Stimulated activated CD4-positive, alpha-beta T cell treated with anti-CD3 and anti-CD28 coated beads, Interleukin-1b, Interleukin-23, amount 100 ng/mL, for 24 hours (primary cell): ENCODE measurements at regions not wholly inside any gene's neighbourhood (a gene's known extent, or its start where the extent isn't known, plus 50 kb on each side); places are given as distances from the start of the nearest gene placed in this dataset.
"Not testable (repeated sequence)": the region's sequence is repeated elsewhere in the genome, so short reads cannot be mapped to it uniquely, and the experiment has no call there.

Source experiments
- DNase-seq, 4 experiments: peaks; one replicate each; pipeline ENCODE4 v3.0.0-alpha.2; 2020; ENCODE audit warnings: low read depth in 4 of 4, low spot score in 1 of 4

- DNase-seq, result no peak
Observed at GRCh38 chr4:63308697-63309096, 1100.6 kb downstream of the TECRL start.

GRCh38 chr4:63302792-63303191, 1106.5 kb downstream of the TECRL start:
- no peak for DNase-seq

DNA sequence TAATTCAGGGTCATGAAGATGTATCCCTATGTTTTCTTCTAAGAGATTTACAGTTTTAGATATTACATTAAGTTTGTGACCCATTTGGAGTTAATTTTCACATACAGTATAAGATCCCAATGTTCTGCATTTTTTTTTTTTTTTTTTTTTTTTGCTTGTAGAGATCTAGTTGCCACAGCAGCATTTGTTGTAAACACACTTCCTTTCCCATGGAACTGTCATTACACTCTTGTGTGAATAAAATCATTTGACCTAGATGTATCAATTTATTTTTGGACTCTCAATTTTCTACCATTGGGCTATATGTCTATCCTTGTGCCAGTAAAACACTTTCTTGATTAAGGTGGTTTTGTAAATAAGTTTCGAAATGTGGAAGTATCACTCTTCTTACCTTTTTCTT, 1107.2 kb downstream of the TECRL start:
- DNase-seq, result no peak

DNA sequence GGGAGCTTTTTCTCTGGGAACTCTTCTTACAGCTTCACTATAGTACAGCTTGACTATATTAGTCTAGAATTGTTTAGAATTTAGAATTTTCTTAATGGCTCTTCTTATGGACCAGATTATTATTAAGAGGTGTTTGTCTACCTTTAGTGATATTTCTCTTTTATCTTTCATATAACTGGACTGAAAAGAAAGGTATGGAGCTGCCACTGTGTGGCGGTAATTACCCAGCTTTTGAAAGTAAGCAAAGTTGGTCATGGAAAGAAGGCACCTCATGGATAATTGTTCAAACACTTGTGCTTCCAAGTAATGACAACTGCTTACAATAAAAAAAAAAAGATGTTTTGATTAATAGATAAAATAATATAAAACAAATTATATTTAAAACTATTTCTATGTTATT, 1112.5 kb downstream of the TECRL start:
- no peak for DNase-seq

GRCh38 chr4:63275491-63275890, 1133.8 kb downstream of the TECRL start:
- DNase-seq, result no peak

DNA sequence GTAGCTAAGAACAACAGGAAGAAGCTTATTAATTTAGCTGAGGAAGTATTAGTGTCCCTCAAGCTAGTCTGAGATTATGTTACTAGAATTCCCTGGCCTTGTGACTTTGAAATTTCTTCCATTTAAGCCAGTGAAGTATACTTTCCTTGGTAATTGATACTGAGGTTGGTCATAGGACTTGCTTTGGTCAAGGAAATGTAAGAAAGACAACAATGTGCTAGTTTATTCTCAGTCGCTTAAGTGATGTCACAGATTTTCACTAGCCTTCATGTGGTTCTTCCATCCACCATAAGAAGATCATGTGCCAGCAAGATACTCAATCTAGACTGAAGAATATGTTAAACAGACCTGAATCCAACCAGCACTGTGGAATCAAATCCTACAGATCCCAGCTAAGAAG, 1140.1 kb downstream of the TECRL start:
- no peak for DNase-seq

GRCh38 chr4:63233671-63234070, 1175.6 kb downstream of the TECRL start:
- no peak for DNase-seq

- DNase-seq, result no peak
Observed at GRCh38 chr4:63232058-63232457, 1177.2 kb downstream of the TECRL start.

DNA sequence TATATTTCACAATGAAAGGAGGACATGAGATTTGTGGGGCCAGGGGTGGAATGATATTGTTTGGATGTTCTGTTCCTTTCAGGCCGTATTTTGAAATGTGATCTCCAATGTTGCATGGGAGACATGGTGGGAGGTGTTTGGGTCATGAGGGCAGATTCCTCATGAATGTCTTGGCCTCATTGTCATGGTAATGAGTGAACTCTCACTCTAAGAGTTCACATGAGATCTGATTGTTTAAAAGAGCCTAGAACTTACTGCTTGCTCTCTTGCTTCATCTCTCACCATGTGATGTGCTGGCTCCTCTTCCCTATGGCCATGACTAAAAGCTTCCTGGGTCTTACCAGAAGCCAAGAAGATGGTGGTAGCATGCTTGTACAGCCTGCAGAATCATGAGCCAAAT, 1183.0 kb downstream of the TECRL start:
- DNase-seq, result no peak

DNA sequence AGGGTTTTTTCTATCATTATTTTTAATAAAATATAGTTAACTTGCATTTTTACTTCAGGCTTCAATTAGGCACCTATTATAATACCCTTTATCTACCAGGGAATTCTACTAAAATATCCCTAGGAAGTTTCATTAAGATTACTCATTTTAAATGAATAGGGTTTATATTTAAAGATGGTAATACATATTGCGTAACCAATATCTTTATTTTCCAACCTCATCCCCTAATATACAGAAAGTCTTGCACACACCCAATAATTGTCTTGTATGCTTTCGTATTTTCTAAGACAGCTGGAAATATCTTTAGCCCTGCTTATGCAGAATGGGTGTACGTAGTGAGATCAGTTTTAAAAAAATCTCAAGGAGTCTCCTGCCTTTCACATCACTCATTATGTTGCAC, 1186.8 kb downstream of the TECRL start:
- no peak for DNase-seq

DNA sequence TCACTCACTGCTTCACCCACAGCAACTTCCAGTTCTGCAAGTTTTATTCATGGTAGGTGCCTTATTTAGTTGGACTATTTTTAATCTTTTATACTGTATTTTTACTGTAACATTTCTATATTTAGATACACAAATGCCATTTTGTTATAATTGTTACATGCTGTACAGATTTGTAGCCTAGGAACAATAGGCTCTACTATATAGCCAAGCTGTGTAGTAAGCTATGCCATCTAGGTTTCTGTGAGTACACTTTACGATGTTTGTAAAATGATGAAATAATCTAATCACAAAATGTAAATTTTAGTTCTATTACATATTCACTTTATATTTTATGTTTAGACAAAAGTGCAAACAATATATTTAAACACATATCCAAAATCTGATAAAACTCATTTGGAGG, 1187.8 kb downstream of the TECRL start:
- DNase-seq, result no peak

DNA sequence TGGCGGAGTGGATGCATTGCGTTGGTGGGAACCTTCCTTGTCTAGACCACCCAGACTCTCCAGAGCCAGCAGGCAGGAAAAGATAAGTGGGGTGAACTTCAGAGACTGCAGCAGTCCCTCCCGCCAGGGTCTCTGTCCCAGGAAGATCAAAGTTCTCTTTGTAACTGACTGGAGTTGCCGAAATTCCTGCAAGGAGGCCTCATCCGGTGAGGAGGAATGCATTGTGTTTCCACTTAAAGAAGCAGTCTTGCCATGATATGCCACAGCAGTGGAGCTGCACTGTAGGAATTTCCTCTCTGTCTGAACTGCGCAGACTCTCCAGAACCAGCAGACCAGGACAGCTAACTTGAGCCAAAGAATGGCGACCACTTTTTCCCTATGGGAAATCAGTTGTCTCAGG, 1190.4 kb downstream of the TECRL start:
- DNase-seq, result no peak

DNA sequence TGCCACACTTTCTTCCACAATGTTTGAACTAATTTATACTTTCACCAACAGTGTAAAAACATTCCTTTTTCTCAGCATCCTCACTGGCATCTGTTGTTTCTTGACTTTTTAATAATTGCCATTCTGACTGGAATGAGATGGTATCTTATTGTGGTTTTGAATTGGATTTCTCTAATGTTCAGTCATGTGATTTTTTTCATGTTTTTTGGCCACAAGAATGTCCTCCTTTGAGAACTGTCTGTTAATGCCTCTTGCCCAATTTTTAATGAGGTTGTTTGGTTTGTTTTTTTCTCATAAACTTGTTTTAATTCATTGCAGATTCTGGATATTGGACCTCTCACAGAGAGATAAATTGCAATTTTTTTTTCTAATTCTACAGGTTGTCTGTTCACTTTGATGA, 1195.2 kb downstream of the TECRL start:
- no peak for DNase-seq

- no peak for DNase-seq
Observed at GRCh38 chr4:63211776-63212479, 1197.3 kb downstream of the TECRL start.

DNA sequence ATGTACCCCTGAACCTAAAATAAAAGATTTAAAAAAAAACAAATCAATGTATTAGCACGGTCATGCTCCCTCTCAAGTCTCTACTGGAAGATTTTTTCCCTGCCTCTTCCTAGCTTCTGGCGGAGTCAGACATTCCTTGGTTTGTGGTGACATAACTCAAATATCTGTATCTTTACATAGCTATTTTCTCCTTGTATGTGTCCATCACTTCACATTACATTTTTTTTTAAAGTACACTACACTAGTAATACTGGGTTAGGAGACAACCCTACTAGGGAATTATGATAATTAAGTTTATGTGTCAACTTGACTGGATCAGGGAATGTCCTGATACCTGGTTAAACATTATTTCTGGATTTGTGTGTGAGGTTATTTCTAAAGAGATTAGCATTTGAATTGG, 1197.9 kb downstream of the TECRL start:
- DNase-seq, result no peak

DNA sequence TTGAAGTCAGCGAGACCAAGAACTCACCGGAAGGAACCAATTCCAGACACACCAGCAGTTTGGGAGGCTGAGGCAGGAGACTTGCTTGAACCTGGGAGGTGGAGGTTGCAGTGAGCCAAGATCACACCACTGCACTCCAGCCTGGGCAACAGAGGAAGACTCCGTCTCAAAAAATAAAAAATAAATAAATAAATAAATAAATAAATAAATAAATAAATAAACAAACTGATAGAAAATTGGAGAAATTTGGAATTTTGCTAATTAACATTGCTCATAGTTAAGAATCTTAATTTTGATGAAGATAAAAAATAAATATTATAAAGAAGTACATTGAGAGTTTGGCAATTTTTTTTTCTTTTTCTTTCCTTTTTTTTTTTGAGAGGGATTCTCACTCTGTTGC, 1216.2 kb downstream of the TECRL start:
- not testable (repeated sequence) for DNase-seq

DNA sequence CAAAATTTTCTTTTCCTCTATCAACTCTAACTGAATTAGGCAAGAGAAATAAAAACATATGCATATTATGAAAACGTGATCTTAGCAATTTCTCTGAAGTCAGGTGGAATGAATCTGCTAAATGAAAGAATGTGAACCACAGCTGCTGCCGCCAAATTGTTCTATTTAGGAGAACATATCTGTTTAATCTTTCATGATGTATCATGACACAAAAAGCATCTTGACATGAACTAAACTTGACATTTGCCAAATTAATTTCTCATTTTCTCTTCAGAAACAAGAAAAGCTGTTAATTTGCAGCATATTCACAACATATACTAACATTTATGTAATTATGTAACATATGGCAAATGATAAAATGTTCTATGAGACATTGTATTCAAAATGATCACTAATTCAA, 1237.9 kb downstream of the TECRL start:
- no peak for DNase-seq

- DNase-seq, result no peak
Observed at GRCh38 chr4:63170923-63171322, 1238.3 kb downstream of the TECRL start.

GRCh38 chr4:63169836-63170235, 1239.4 kb downstream of the TECRL start:
- no peak for DNase-seq

DNA sequence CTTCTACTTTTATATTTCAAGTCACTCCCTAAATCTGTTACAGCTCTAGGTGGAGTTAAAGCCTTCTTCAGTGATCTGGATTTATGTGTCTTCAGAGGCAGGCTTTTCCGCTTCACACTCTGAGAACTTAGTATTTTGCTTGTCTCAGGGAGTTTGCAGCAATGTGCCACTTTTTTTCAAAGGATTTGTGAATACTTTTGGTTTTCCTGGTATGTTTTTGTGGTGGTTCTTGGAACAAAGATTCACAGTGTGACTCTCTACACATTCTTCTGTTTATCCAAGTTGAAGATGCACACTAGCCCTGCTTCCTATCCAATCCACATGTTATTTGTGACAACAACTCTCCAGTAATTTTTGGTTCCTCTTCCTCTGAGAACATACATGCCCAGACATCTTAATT, 1253.7 kb downstream of the TECRL start:
- DNase-seq, result no peak

- DNase-seq, result no peak
Observed at GRCh38 chr4:63123441-63123840, 1285.8 kb downstream of the TECRL start.

- no peak for DNase-seq
Observed at GRCh38 chr4:63122955-63123354, 1286.3 kb downstream of the TECRL start.

DNA sequence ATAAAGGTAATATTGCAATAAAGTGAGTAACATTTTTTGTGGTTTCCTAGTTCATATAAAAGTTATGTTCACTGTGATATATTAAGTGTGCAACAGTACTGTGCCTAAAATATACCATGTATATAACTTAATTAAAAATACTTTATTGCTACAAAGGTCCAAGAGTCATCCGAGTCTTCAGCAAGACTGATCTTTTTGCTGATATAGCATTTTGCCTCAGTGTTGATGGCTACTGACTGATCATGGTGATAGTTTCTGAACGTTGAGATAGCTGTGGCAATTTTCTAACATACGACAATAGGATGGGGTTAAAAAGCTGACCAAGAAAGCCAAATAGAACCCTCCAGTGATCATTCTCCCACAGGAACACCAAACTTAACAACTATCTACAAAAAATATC, 1302.7 kb downstream of the TECRL start:
- no peak for DNase-seq

DNA sequence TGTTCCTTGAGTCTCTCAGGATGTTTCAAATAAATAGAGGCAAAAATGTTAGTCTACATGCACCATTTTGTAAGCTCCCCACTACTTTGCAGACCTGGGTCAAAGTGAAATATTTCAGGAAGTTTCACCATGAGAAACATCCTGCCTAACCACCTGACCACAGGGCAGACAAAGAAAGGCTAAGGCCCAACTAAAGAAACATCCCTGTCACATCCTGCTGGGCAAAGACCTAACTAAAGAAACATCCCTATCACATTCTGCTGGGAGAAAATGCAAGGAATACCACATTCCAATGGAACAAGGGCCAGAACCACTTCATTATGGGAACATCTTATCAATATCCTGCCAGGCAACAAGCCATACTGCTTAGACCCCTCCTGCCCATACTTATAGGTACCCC, 1303.4 kb downstream of the TECRL start:
- no peak for DNase-seq
